Thyroid gland (tissue), 4 donors: ENCODE measurements at regions not wholly inside any gene's neighbourhood (a gene's known extent, or its start where the extent isn't known, plus 50 kb on each side); places are given as distances from the start of the nearest gene placed in this dataset.

ENCODE experiments used
- DNase-seq, 2 donors: peaks; one replicate each; pipeline ENCODE4 v3.0.0-alpha.2; 2019
- H3K27ac ChIP-seq, 3 donors: fragments of 200-600 bp; sonication (generic); 1 replicate in 2 of 3; 2 replicates in 1 of 3; pipeline ENCODE4 v1.5.1; 2016 to 2019; ENCODE audit warnings: mild to moderate bottlenecking in 1 of 3, moderate library complexity in 1 of 3
- H3K27me3 ChIP-seq: fragments of 200-600 bp; sonication (generic); one replicate; pipeline ENCODE4 v1.5.1; 2019
- H3K36me3 ChIP-seq, 2 donors: fragments of 200-600 bp; sonication (generic); one replicate each; pipeline ENCODE4 v1.5.1; 2016 to 2019
- H3K4me1 ChIP-seq, 2 donors: fragments of 200-600 bp; sonication (generic); one replicate each; pipeline ENCODE4 v1.5.1; 2017 to 2019
- H3K4me3 ChIP-seq, 3 donors: fragments of 200-600 bp; sonication (generic); replicated peaks in 1 of 3; 1 replicate in 2 of 3; 2 replicates in 1 of 3; pipeline ENCODE4 v1.5.1; 2016; ENCODE audit warnings: mild to moderate bottlenecking in 1 of 3
- H3K9me3 ChIP-seq: fragments of 200-600 bp; sonication (generic); one replicate; pipeline ENCODE4 v1.5.1; 2017
- POLR2A ChIP-seq, 2 donors: fragments of 450-650 bp; IDR thresholded peaks; one replicate each; pipeline ENCODE4 v1.6.1; 2017; ENCODE audit warnings: antibody characterized with exemption in 2 of 2, mild to moderate bottlenecking in 2 of 2, moderate library complexity in 1 of 2
- WGBS, 2 donors: methylation state at CpG; one replicate each; pipeline ENCODE4 v1.1.5; 2017; 5-methylcytosine and 5-hydroxymethylcytosine counted together
- intact Hi-C: fragments of 100-400 bp; cut with DNase I; formaldehyde crosslinking; loops from one replicate; pipeline ENCODE4 v1.15.1; 2023
- TF ChIP-seq, protein P1 (sequence below), 6 experiments: fragments of 200-600 bp in 3 of 6; fragments of 450-650 bp in 3 of 6; sonication (generic) in 3 of 6; IDR thresholded peaks; one replicate each; pipeline ENCODE4 v1.5.1; 2016 to 2019; ENCODE audit warnings: antibody characterized with exemption in 6 of 6, mild to moderate bottlenecking in 2 of 6, inconsistent platforms in 1 of 6, moderate library complexity in 1 of 6

DNA sequence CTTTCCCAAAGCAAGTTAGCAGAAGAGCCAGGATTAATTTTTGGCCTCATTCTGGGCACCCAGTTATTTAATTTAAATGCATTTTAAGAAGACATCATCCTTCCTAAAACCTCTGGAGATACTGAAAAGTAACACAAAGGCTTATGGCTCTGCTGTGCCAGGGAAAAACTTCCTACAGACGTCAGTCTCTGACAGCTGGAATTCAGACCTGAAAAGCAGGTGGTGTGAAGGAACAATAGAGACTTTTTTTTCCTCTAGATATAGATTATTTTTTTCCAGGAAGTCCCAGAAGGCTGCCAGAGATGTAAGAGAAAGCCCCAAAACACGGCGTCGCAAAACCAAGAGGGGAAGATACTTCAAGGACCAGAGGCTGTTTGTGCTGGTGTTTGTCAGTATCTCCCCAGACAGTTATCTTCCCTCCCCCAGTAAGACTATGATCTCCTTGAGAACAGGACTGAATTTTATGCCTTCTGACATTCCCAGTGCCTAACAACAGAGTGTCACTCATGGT is 88.7 kb upstream of the RASEF start:
- 77 to 78% methylated on average over 4 of the region's 4 CpGs for WGBS, 2 donors
- no peak for TF ChIP-seq POLR2A (IDR thresholded peaks at IDR 0.05)
- TF ChIP-seq, protein P1, sequence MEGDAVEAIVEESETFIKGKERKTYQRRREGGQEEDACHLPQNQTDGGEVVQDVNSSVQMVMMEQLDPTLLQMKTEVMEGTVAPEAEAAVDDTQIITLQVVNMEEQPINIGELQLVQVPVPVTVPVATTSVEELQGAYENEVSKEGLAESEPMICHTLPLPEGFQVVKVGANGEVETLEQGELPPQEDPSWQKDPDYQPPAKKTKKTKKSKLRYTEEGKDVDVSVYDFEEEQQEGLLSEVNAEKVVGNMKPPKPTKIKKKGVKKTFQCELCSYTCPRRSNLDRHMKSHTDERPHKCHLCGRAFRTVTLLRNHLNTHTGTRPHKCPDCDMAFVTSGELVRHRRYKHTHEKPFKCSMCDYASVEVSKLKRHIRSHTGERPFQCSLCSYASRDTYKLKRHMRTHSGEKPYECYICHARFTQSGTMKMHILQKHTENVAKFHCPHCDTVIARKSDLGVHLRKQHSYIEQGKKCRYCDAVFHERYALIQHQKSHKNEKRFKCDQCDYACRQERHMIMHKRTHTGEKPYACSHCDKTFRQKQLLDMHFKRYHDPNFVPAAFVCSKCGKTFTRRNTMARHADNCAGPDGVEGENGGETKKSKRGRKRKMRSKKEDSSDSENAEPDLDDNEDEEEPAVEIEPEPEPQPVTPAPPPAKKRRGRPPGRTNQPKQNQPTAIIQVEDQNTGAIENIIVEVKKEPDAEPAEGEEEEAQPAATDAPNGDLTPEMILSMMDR (IDR thresholded peaks at IDR 0.05) = no peak
- Histone ChIP-seq H3K4me1 (peaks cover 15 to 27% of the 10 kb centered on the region in 2 donors), H3K4me3 (no peak overlapping the region), H3K27ac (no peak overlapping the region), H3K36me3 (no peaks in the 10 kb centered on the region), H3K27me3 (no peaks in the 10 kb centered on the region), H3K9me3 (no peaks in the 10 kb centered on the region)
- intact Hi-C loops = no loop called here
- DNase-seq = no peak

DNA sequence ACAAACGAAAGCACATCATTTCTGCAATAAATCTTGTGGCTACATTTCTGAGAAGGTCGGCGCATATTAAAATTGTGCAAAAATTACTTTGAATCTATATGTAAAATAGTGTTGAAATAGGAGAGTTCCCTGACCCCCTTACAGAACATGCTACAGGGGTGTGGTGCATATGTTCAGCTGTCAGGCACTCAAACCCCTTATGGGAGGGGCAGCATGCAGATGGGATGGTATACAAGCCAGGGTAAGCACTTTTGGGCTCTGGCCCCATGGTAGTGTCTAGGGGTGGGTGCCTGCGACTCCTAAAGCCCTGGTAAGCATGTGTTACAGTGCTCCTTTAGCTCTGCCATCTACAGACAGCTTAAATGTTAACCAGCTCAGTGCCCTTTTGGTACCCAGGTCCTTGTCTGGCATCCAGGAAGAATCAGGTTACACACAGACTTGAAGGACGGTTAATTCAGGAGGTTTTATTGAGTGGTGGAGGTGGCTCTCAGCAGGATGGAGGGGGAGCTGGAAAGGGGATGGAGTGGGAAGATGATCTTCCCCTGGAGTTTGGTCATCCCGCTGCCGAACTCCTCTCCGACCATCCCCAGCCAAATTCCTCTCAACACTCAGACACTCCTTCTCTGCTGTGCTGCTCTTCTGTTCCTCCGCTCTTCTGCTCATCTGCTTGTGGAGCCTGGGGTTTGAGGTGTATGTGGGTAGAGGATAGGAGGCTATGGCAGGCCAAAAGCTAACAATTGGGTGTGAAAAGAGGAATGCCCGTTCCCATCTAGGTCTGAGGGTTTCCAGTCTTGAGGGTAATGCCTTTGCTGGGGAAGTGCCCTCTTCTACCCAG is 84.6 kb upstream of the RASEF start:
- no peaks in the 10 kb centered on the region for H3K27me3 ChIP-seq
- WGBS, 2 donors = 93 to 96% methylated on average over 10 of the region's 10 CpGs
- TF ChIP-seq, protein P1 (IDR thresholded peaks at IDR 0.05) = no peak
- TF ChIP-seq POLR2A (IDR thresholded peaks at IDR 0.05) = no peak
- H3K36me3 ChIP-seq = no peaks in the 10 kb centered on the region
- no peak for DNase-seq
- peaks cover 4 to 7% of the 10 kb centered on the region in 2 donors for H3K4me1 ChIP-seq
- intact Hi-C loops = no loop called here
- no peak overlapping the region for H3K27ac ChIP-seq
- no peaks in the 10 kb centered on the region for H3K9me3 ChIP-seq
- no peak overlapping the region for H3K4me3 ChIP-seq

DNA sequence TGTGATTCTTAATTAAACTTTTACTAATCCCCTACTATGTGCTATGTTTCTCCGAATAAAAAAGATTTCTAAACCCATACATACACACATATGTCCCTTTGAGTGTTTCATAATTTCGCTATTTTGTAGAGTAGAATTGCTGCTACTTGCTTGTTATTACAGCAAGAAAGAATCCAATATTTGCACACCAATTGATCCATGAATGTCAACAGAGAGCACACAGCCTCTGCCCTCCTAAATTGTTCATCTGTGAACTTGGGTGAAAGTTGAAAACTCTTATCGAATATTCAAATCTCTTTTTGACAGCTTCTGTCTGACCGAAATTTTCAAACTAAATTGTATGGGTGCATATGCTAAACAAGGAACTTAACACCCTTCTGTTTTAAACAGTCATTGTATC is 83.4 kb upstream of the RASEF start:
- no peak for DNase-seq
- H3K9me3 ChIP-seq = no peaks in the 10 kb centered on the region
- H3K36me3 ChIP-seq = no peaks in the 10 kb centered on the region
- no peak overlapping the region for H3K27ac ChIP-seq
- no peak for TF ChIP-seq POLR2A (IDR thresholded peaks at IDR 0.05)
- TF ChIP-seq, protein P1 (IDR thresholded peaks at IDR 0.05) = no peak
- intact Hi-C loops = no loop called here
- no peak overlapping the region for H3K4me3 ChIP-seq
- WGBS, 2 donors = 86 to 89% methylated on average over 4 of the region's 4 CpGs
- H3K27me3 ChIP-seq = no peaks in the 10 kb centered on the region
- peaks cover 4 to 7% of the 10 kb centered on the region in 2 donors for H3K4me1 ChIP-seq

DNA sequence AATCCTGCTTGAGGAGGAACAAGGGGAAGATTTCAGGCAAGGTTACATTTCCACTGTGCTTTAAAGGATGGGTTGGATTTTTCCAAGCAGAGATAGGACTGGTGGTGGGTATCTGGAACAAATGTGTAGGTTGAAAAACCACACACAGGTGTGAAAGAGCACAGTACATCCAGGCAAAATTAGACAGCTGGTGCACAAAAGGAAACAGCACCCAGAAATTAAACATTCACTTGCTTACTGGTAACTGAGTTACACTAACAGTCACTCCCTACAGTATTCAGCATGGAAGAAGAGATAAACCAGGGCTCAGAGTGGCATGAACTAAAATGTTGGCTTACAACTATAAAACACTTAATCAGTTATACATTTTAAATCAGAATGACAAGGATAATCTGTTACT is 81.5 kb upstream of the RASEF start:
- Histone ChIP-seq H3K27me3 (no peaks in the 10 kb centered on the region), H3K36me3 (no peaks in the 10 kb centered on the region), H3K9me3 (no peaks in the 10 kb centered on the region), H3K27ac (no peak overlapping the region), H3K4me3 (no peak overlapping the region), H3K4me1 (peaks cover 4 to 7% of the 10 kb centered on the region in 2 donors)
- intact Hi-C loops = no loop called here
- TF ChIP-seq, protein P1 (IDR thresholded peaks at IDR 0.05) = no peak
- TF ChIP-seq POLR2A (IDR thresholded peaks at IDR 0.05) = no peak
- no peak for DNase-seq

DNA sequence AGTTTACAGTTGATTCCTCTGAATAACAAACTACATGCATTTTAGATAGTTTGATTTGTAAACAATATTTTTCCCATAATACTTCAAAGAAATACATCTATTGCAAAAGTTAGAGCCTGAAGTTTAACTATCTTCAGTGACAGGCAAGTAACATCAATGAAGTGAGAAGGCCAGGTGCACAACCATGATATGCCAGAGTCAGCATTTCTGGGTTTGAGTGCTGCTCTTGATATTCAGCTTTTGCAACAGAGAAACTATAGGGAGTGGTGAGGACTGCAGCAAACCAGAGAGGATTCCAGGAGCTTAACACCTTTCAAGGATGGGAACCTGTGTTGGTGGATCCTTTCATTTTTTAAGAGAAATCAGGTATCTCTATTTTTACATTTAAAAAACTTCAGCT is 79.4 kb upstream of the RASEF start:
- no peak for TF ChIP-seq POLR2A (IDR thresholded peaks at IDR 0.05)
- TF ChIP-seq, protein P1 (IDR thresholded peaks at IDR 0.05) = no peak
- Histone ChIP-seq H3K9me3 (no peaks in the 10 kb centered on the region), H3K27ac (no peak overlapping the region), H3K27me3 (no peaks in the 10 kb centered on the region), H3K4me1 (peaks cover 4 to 10% of the 10 kb centered on the region in 2 donors), H3K4me3 (no peak overlapping the region), H3K36me3 (no peaks in the 10 kb centered on the region)
- no peak for DNase-seq
- intact Hi-C loops = no loop called here
